Esophagus squamous epithelium (tissue), 4 donors: ENCODE measurements at regions not wholly inside any gene's neighbourhood (a gene's known extent, or its start where the extent isn't known, plus 50 kb on each side); places are given as distances from the start of the nearest gene placed in this dataset.

Experiments
- CTCF ChIP-seq, 6 experiments: fragments of 450-650 bp in 4 of 6; fragments of 200-600 bp in 2 of 6; sonication (generic) in 2 of 6; IDR thresholded peaks; one replicate each; pipeline ENCODE4 v1.5.1; 2016 to 2019; ENCODE audit warnings: antibody characterized with exemption in 6 of 6, mild to moderate bottlenecking in 4 of 6, moderate library complexity in 4 of 6
- POLR2A ChIP-seq, 4 donors: fragments of 450-650 bp; IDR thresholded peaks; one replicate each; pipeline ENCODE4 v1.6.1; 2017; ENCODE audit warnings: antibody characterized with exemption in 4 of 4, mild to moderate bottlenecking in 4 of 4, moderate library complexity in 3 of 4

- no peak for TF ChIP-seq CTCF (IDR thresholded peaks at IDR 0.05)
- no peak for TF ChIP-seq POLR2A (IDR thresholded peaks at IDR 0.05)
Observed at GRCh38 chr2:184463102-184463865, 135.0 kb upstream of the ZNF804A start.
